ENCODE measurements at regions not wholly inside any gene's neighbourhood (a gene's known extent, or its start where the extent isn't known, plus 50 kb on each side); places are given as distances from the start of the nearest gene placed in this dataset.

GRCh38 chr16:74213372-74213771 is 83.2 kb upstream of the PSMD7 start:
- no peak for ATAC-seq

GRCh38 chr16:74210245-74210644 is 86.4 kb upstream of the PSMD7 start:
- no peak for ATAC-seq
- TF ChIP-seq RARB (CRISPR knock-in tag; IDR thresholded peaks at IDR 0.05): no peak
- TF ChIP-seq ZNF70 (CRISPR knock-in tag; IDR thresholded peaks at IDR 0.05): no peak
- TF ChIP-seq ZFP30 (CRISPR knock-in tag; IDR thresholded peaks at IDR 0.05): no peak
- no peak for TF ChIP-seq PPARA (CRISPR knock-in tag; IDR thresholded peaks at IDR 0.05; ENCODE audit: borderline replicate concordance)
- TF ChIP-seq PATZ1 (CRISPR knock-in tag; IDR thresholded peaks at IDR 0.05; ENCODE audit: borderline replicate concordance): no peak
- no peak for TF ChIP-seq CSRNP3 (CRISPR knock-in tag; IDR thresholded peaks at IDR 0.05)
- no peak for TF ChIP-seq ARNTL (CRISPR knock-in tag; IDR thresholded peaks at IDR 0.05; ENCODE audit: borderline replicate concordance, low read depth)
- no peak for TF ChIP-seq ISL1 (CRISPR knock-in tag; IDR thresholded peaks at IDR 0.05)

More at GRCh38 chr16:74213372-74213771, 83.2 kb upstream of the PSMD7 start:
- TF ChIP-seq ARNTL (CRISPR knock-in tag; IDR thresholded peaks at IDR 0.05; ENCODE audit: borderline replicate concordance, low read depth) (no peak), OSR1 (CRISPR knock-in tag; IDR thresholded peaks at IDR 0.05) (no peak), SNAI2 (CRISPR knock-in tag; IDR thresholded peaks at IDR 0.05) (no peak), CSRNP3 (CRISPR knock-in tag; IDR thresholded peaks at IDR 0.05) (no peak), TOX (CRISPR knock-in tag; IDR thresholded peaks at IDR 0.05; ENCODE audit: borderline replicate concordance) (no peak), ZNF8 (CRISPR knock-in tag; IDR thresholded peaks at IDR 0.05) (no peak), GLIS3 (CRISPR knock-in tag; IDR thresholded peaks at IDR 0.05) (no peak), BACH2 (CRISPR knock-in tag; IDR thresholded peaks at IDR 0.05; ENCODE audit: borderline replicate concordance) (no peak), TSHZ2 (CRISPR knock-in tag; IDR thresholded peaks at IDR 0.05) (no peak), ZNF70 (CRISPR knock-in tag; IDR thresholded peaks at IDR 0.05) (no peak), CSDC2 (CRISPR knock-in tag; IDR thresholded peaks at IDR 0.05) (no peak), RARB (CRISPR knock-in tag; IDR thresholded peaks at IDR 0.05) (no peak), ZNF565 (CRISPR knock-in tag; conservative IDR thresholded peaks at IDR 0.05; ENCODE audit: low read depth) (no peak), TCF4 (CRISPR knock-in tag; IDR thresholded peaks at IDR 0.05; ENCODE audit: borderline replicate concordance) (no peak), ESRRG (CRISPR knock-in tag; IDR thresholded peaks at IDR 0.05) (no peak), CREB5 (CRISPR knock-in tag; IDR thresholded peaks at IDR 0.05; ENCODE audit: low read depth) (no peak), ISL1 (CRISPR knock-in tag; IDR thresholded peaks at IDR 0.05) (no peak), ZFP3 (CRISPR knock-in tag; IDR thresholded peaks at IDR 0.05) (no peak), PPARA (CRISPR knock-in tag; IDR thresholded peaks at IDR 0.05; ENCODE audit: borderline replicate concordance) (no peak), POU6F1 (CRISPR knock-in tag; IDR thresholded peaks at IDR 0.05; ENCODE audit: borderline replicate concordance, low read depth) (no peak)

All from SK-N-SH treated with all-trans-retinoic acid at 6 μM for 48 hours (cell line).